ELR (cell line): ENCODE measurements at regions not wholly inside any gene's neighbourhood (a gene's known extent, or its start where the extent isn't known, plus 50 kb on each side); places are given as distances from the start of the nearest gene placed in this dataset.
"Not testable (repeated sequence)": the region's sequence is repeated elsewhere in the genome, so short reads cannot be mapped to it uniquely, and the experiment has no call there.

ENCODE experiments used
- DNase-seq: peaks from one replicate; pipeline ENCODE4 v3.0.0-alpha.2; 2015; ENCODE audit warnings: low read depth

- no peak for DNase-seq
Measured at GRCh38 chr14:28820677-28821076, 54.1 kb downstream of the FOXG1 start.

- DNase-seq = no peak
Measured at GRCh38 chr14:28821993-28822392, 55.4 kb downstream of the FOXG1 start.

- no peak for DNase-seq
Measured at GRCh38 chr14:28823245-28823644, 56.7 kb downstream of the FOXG1 start.

- DNase-seq = no peak
Measured at GRCh38 chr14:28830115-28830534, 63.5 kb downstream of the FOXG1 start.

- DNase-seq = peak; percentile 9
Measured at GRCh38 chr14:28831126-28831525, 64.5 kb downstream of the FOXG1 start.

GRCh38 chr14:28842569-28842968 is 76.0 kb downstream of the FOXG1 start:
- DNase-seq = not testable (repeated sequence)

GRCh38 chr14:28867571-28867970 is 101.0 kb downstream of the FOXG1 start:
- DNase-seq = no peak

GRCh38 chr14:28870033-28870564 is 103.5 kb downstream of the FOXG1 start:
- no peak for DNase-seq

GRCh38 chr14:28875934-28876571 is 109.5 kb downstream of the FOXG1 start:
- DNase-seq = no peak

- no peak for DNase-seq
Measured at GRCh38 chr14:28876572-28876945, 110.0 kb downstream of the FOXG1 start.

GRCh38 chr14:28877923-28878322 is 111.3 kb downstream of the FOXG1 start:
- DNase-seq = no peak

GRCh38 chr14:28879573-28879996 is 113.0 kb downstream of the FOXG1 start:
- no peak for DNase-seq

- no peak for DNase-seq
Measured at GRCh38 chr14:28886940-28887339, 120.4 kb downstream of the FOXG1 start.

GRCh38 chr14:28895389-28895788 is 128.8 kb downstream of the FOXG1 start:
- no peak for DNase-seq

GRCh38 chr14:28896337-28896736 is 129.8 kb downstream of the FOXG1 start:
- no peak for DNase-seq

- peak; percentile 23 for DNase-seq
Measured at GRCh38 chr14:28901631-28902030, 135.0 kb downstream of the FOXG1 start.

- peak; percentile 20 for DNase-seq
Measured at GRCh38 chr14:28902930-28903329, 136.3 kb downstream of the FOXG1 start.

GRCh38 chr14:28911521-28911920 is 144.9 kb downstream of the FOXG1 start:
- DNase-seq = no peak

- DNase-seq = no peak
Measured at GRCh38 chr14:28913056-28913455, 146.5 kb downstream of the FOXG1 start.

- DNase-seq = no peak
Measured at GRCh38 chr14:28926122-28926521, 159.5 kb downstream of the FOXG1 start.

- DNase-seq = peak; percentile 16
Measured at GRCh38 chr14:28931999-28932398, 165.4 kb downstream of the FOXG1 start.

GRCh38 chr14:28936601-28937000 is 170.0 kb downstream of the FOXG1 start:
- no peak for DNase-seq

- no peak for DNase-seq
Measured at GRCh38 chr14:28941758-28942157, 175.2 kb downstream of the FOXG1 start.

- no peak for DNase-seq
Measured at GRCh38 chr14:28944605-28945004, 178.0 kb downstream of the FOXG1 start.
